Neural progenitor cell (in vitro differentiated cells): ENCODE measurements at regions not wholly inside any gene's neighbourhood (a gene's known extent, or its start where the extent isn't known, plus 50 kb on each side); places are given as distances from the start of the nearest gene placed in this dataset.

Source experiments
- DNase-seq: peaks from one replicate; pipeline ENCODE4 v3.0.0-alpha.2; 2016; ENCODE audit warnings: low spot score
- H2AFZ ChIP-seq: fragments of 200-600 bp; sonication (generic); replicated peaks from 2 replicates; pipeline ENCODE4 v1.6.1; 2016; ENCODE audit warnings: antibody characterized with exemption
- H3F3A ChIP-seq: fragments of 200-600 bp; sonication (generic); 2 replicates; pipeline ENCODE4 v1.6.1; 2016; ENCODE audit warnings: antibody characterized with exemption, low read depth
- H3K27ac ChIP-seq: fragments of 200-600 bp; sonication (generic); 2 replicates; pipeline ENCODE4 v1.5.1; 2016; ENCODE audit warnings: mild to moderate bottlenecking
- H3K27me3 ChIP-seq: fragments of 200-600 bp; sonication (generic); 2 replicates; pipeline ENCODE4 v1.6.1; 2016; ENCODE audit warnings: mild to moderate bottlenecking, moderate library complexity
- H3K36me3 ChIP-seq: fragments of 200-600 bp; sonication (generic); 2 replicates; pipeline ENCODE4 v1.5.1; 2016
- H3K4me1 ChIP-seq: fragments of 200-600 bp; sonication (generic); 2 replicates; pipeline ENCODE4 v1.6.1; 2016; ENCODE audit warnings: mixed run types
- H3K4me2 ChIP-seq: fragments of 200-600 bp; sonication (generic); 2 replicates; pipeline ENCODE4 v1.6.1; 2016
- H3K4me3 ChIP-seq: fragments of 200-600 bp; sonication (generic); 2 replicates; pipeline ENCODE4 v1.5.1; 2016
- H3K79me2 ChIP-seq: fragments of 200-600 bp; sonication (generic); 2 replicates; pipeline ENCODE4 v1.6.1; 2016; ENCODE audit warnings: low read depth
- H3K9ac ChIP-seq: fragments of 200-600 bp; sonication (generic); 2 replicates; pipeline ENCODE4 v1.6.1; 2016
- H3K9me3 ChIP-seq: fragments of 200-600 bp; sonication (generic); 2 replicates; pipeline ENCODE4 v1.5.1; 2016; ENCODE audit warnings: low read depth
- H4K20me1 ChIP-seq: fragments of 200-600 bp; sonication (generic); 2 replicates; pipeline ENCODE4 v1.6.1; 2016; ENCODE audit warnings: low read depth
- H3K27ac Mint-ChIP-seq: 3 replicates; pipeline ENCODE4 v1.8.0; 2021; ENCODE audit warnings: mixed read lengths
- H3K27me3 Mint-ChIP-seq: 2 replicates; pipeline ENCODE4 v1.8.0; 2022; ENCODE audit warnings: low read depth, mild to moderate bottlenecking, inconsistent platforms, moderate library complexity, mixed read lengths; ENCODE audit not compliant: insufficient read depth
- H3K36me3 Mint-ChIP-seq: 3 replicates; pipeline ENCODE4 v1.8.0; 2021; ENCODE audit warnings: mixed read lengths
- H3K4me1 Mint-ChIP-seq: 3 replicates; pipeline ENCODE4 v1.8.0; 2021; ENCODE audit warnings: mixed read lengths
- H3K4me3 Mint-ChIP-seq: 3 replicates; pipeline ENCODE4 v1.8.0; 2021; ENCODE audit warnings: mild to moderate bottlenecking, moderate library complexity, mixed read lengths
- H3K9me3 Mint-ChIP-seq: 3 replicates; pipeline ENCODE4 v1.8.0; 2020; ENCODE audit warnings: mixed read lengths
- CTCF ChIP-seq: fragments of 200-600 bp; sonication (generic); IDR thresholded peaks from 2 replicates; pipeline ENCODE4 v1.5.1; 2017; ENCODE audit warnings: antibody characterized with exemption, mild to moderate bottlenecking
- EZH2 ChIP-seq: fragments of 200-600 bp; sonication (generic); IDR thresholded peaks from 2 replicates; pipeline ENCODE4 v1.6.1; 2017; ENCODE audit warnings: antibody characterized with exemption, mild to moderate bottlenecking, moderate library complexity
- EZH2phosphoT487 ChIP-seq: fragments of 200-600 bp; sonication (generic); IDR thresholded peaks from 2 replicates; pipeline ENCODE4 v1.6.1; 2017; ENCODE audit warnings: antibody characterized with exemption

GRCh38 chr5:39720136-39720535 is 295.4 kb upstream of the DAB2 start:
- H3K27me3 Mint-ChIP-seq: no peaks in the 10 kb centered on the region
- Histone ChIP-seq H3K9me3 (no peaks in the 10 kb centered on the region), H3K4me1 (no peaks in the 10 kb centered on the region), H3K27ac (no peak overlapping the region), H3F3A (no peaks in the 10 kb centered on the region), H4K20me1 (no peaks in the 10 kb centered on the region), H3K36me3 (no peaks in the 10 kb centered on the region), H3K27me3 (no peaks in the 10 kb centered on the region), H3K9ac (no peak overlapping the region), H3K4me3 (no peak overlapping the region), H3K79me2 (no peaks in the 10 kb centered on the region), H2AFZ (no peak overlapping the region), H3K4me2 (no peak overlapping the region)
- no peaks in the 10 kb centered on the region for H3K9me3 Mint-ChIP-seq
- no peak for DNase-seq
- H3K4me3 Mint-ChIP-seq: no peak overlapping the region
- H3K4me1 Mint-ChIP-seq: no peaks in the 10 kb centered on the region
- no peak for TF ChIP-seq EZH2
- no peak for TF ChIP-seq EZH2phosphoT487
- TF ChIP-seq CTCF: no peak
- H3K36me3 Mint-ChIP-seq: no peaks in the 10 kb centered on the region
- no peak overlapping the region for H3K27ac Mint-ChIP-seq

GRCh38 chr5:39717176-39717897 is 292.6 kb upstream of the DAB2 start:
- no peak for TF ChIP-seq CTCF
- no peak for TF ChIP-seq EZH2phosphoT487
- no peak for TF ChIP-seq EZH2
- Mint-ChIP-seq H3K36me3 (no peaks in the 10 kb centered on the region), H3K27ac (no peak overlapping the region), H3K9me3 (no peaks in the 10 kb centered on the region), H3K27me3 (no peaks in the 10 kb centered on the region), H3K4me1 (no peaks in the 10 kb centered on the region), H3K4me3 (no peak overlapping the region)
- H4K20me1 ChIP-seq: no peaks in the 10 kb centered on the region
- H3K4me2 ChIP-seq: no peak overlapping the region
- no peak overlapping the region for H3K9ac ChIP-seq
- H3K9me3 ChIP-seq: no peaks in the 10 kb centered on the region
- peak overlapping the region; percentile 91 for H2AFZ ChIP-seq
- no peak overlapping the region for H3K27ac ChIP-seq
- H3K4me3 ChIP-seq: no peak overlapping the region
- no peak for DNase-seq
- H3K79me2 ChIP-seq: no peaks in the 10 kb centered on the region
- no peaks in the 10 kb centered on the region for H3F3A ChIP-seq
- H3K4me1 ChIP-seq: no peaks in the 10 kb centered on the region
- no peaks in the 10 kb centered on the region for H3K27me3 ChIP-seq
- H3K36me3 ChIP-seq: no peaks in the 10 kb centered on the region

- no peak overlapping the region for H3K4me3 ChIP-seq
- H4K20me1 ChIP-seq: no peaks in the 10 kb centered on the region
- Mint-ChIP-seq H3K27ac (no peak overlapping the region), H3K9me3 (no peaks in the 10 kb centered on the region), H3K36me3 (no peaks in the 10 kb centered on the region), H3K4me3 (no peak overlapping the region), H3K27me3 (no peaks in the 10 kb centered on the region), H3K4me1 (no peaks in the 10 kb centered on the region)
- H3K79me2 ChIP-seq: no peaks in the 10 kb centered on the region
- no peak overlapping the region for H3K27ac ChIP-seq
- DNase-seq: peak; percentile 76
- no peaks in the 10 kb centered on the region for H3K9me3 ChIP-seq
- H3K4me2 ChIP-seq: no peak overlapping the region
- peak overlapping the region; percentile 91 for H2AFZ ChIP-seq
- no peaks in the 10 kb centered on the region for H3F3A ChIP-seq
- no peaks in the 10 kb centered on the region for H3K36me3 ChIP-seq
- TF ChIP-seq EZH2phosphoT487: no peak
- TF ChIP-seq EZH2: peak; percentile 23
- TF ChIP-seq CTCF: peak; percentile 56
- H3K9ac ChIP-seq: no peak overlapping the region
- no peaks in the 10 kb centered on the region for H3K27me3 ChIP-seq
- no peaks in the 10 kb centered on the region for H3K4me1 ChIP-seq
Measured at GRCh38 chr5:39716532-39717028, 291.8 kb upstream of the DAB2 start.
